ENCODE measurements at regions not wholly inside any gene's neighbourhood (a gene's known extent, or its start where the extent isn't known, plus 50 kb on each side); places are given as distances from the start of the nearest gene placed in this dataset.

GRCh38 chr5:58322453-58322852, 137.4 kb downstream of the PLK2 start:
- TF ChIP-seq POLR2A (IDR thresholded peaks at IDR 0.05) (no peak), CTCF (IDR thresholded peaks at IDR 0.05) (no peak)
